Astrocyte (in vitro differentiated cells and primary cell): ENCODE measurements at regions not wholly inside any gene's neighbourhood (a gene's known extent, or its start where the extent isn't known, plus 50 kb on each side); places are given as distances from the start of the nearest gene placed in this dataset.

Experiments used
- DNase-seq: peaks from one replicate; pipeline ENCODE4 v3.0.0-alpha.2; 2010; ENCODE audit warnings: low read depth
- FAIRE-seq: peaks from 2 replicates; lab custom pipeline; 2011; peaks lifted over from hg19 to GRCh38; lab: Jason Lieb, UNC
- H2AFZ ChIP-seq: 2 replicates; pipeline ENCODE4 v1.6.0; 2012; ENCODE audit warnings: low read depth, low read length, inconsistent platforms
- H3K27ac ChIP-seq: 2 replicates; pipeline ENCODE4 v1.5.1; 2011; ENCODE audit warnings: low read depth, low read length, inconsistent platforms
- H3K27me3 ChIP-seq: 2 replicates; pipeline ENCODE4 v1.6.0; 2011; ENCODE audit warnings: low read length, inconsistent platforms; ENCODE audit not compliant: insufficient read depth
- H3K36me3 ChIP-seq: 2 replicates; pipeline ENCODE4 v1.5.1; 2011; ENCODE audit warnings: low read length, inconsistent platforms; ENCODE audit not compliant: insufficient read depth
- H3K4me1 ChIP-seq: 2 replicates; pipeline ENCODE4 v1.5.1; 2011; ENCODE audit warnings: low read length, inconsistent platforms; ENCODE audit not compliant: insufficient read depth
- H3K4me2 ChIP-seq: 2 replicates; pipeline ENCODE4 v1.6.0; 2012; ENCODE audit warnings: low read length, inconsistent platforms
- H3K4me3 ChIP-seq: 2 replicates; pipeline ENCODE4 v1.5.1; 2011; ENCODE audit warnings: low read depth, mild to moderate bottlenecking, low read length, inconsistent platforms; ENCODE audit not compliant: insufficient read depth
- H3K79me2 ChIP-seq: 2 replicates; pipeline ENCODE4 v1.6.0; 2012; ENCODE audit warnings: mild to moderate bottlenecking, low read length, inconsistent platforms; ENCODE audit not compliant: insufficient read depth
- H3K9ac ChIP-seq: 2 replicates; pipeline ENCODE4 v1.6.0; 2012; ENCODE audit warnings: mild to moderate bottlenecking, low read length, inconsistent platforms
- H3K9me3 ChIP-seq: 2 replicates; pipeline ENCODE4 v1.5.1; 2012; ENCODE audit warnings: low read depth, mild to moderate bottlenecking, low read length, inconsistent platforms; ENCODE audit not compliant: insufficient read depth
- H4K20me1 ChIP-seq: 2 replicates; pipeline ENCODE4 v1.6.0; 2012; ENCODE audit warnings: low read length, inconsistent platforms; ENCODE audit not compliant: insufficient read depth
- H3K27ac Mint-ChIP-seq: one replicate; pipeline ENCODE4 v1.8.0; 2021; ENCODE audit warnings: mild to moderate bottlenecking, mixed read lengths; ENCODE audit not compliant: unreplicated experiment
- H3K27me3 Mint-ChIP-seq: one replicate; pipeline ENCODE4 v1.8.0; 2021; ENCODE audit warnings: low read depth, mixed read lengths; ENCODE audit not compliant: unreplicated experiment
- H3K36me3 Mint-ChIP-seq: one replicate; pipeline ENCODE4 v1.8.0; 2021; ENCODE audit warnings: low read depth, mixed read lengths; ENCODE audit not compliant: unreplicated experiment
- H3K4me1 Mint-ChIP-seq: one replicate; pipeline ENCODE4 v1.8.0; 2021; ENCODE audit warnings: low read depth, mixed read lengths; ENCODE audit not compliant: unreplicated experiment
- H3K4me3 Mint-ChIP-seq: one replicate; pipeline ENCODE4 v1.8.0; 2021; ENCODE audit warnings: mild to moderate bottlenecking, moderate library complexity, mixed read lengths; ENCODE audit not compliant: unreplicated experiment
- H3K9me3 Mint-ChIP-seq: one replicate; pipeline ENCODE4 v1.8.0; 2021; ENCODE audit warnings: mild to moderate bottlenecking, mixed read lengths; ENCODE audit not compliant: unreplicated experiment
- EZH2 ChIP-seq: IDR thresholded peaks from 2 replicates; pipeline ENCODE4 v1.6.1; 2012; ENCODE audit warnings: mild to moderate bottlenecking, low read length, inconsistent platforms; ENCODE audit not compliant: insufficient read depth
- TF ChIP-seq, protein P1 (sequence below): IDR thresholded peaks from 2 replicates; pipeline ENCODE4 v1.5.1; 2011; ENCODE audit warnings: low read depth, mild to moderate bottlenecking, inconsistent platforms, low read length, moderate library complexity; ENCODE audit not compliant: insufficient read depth

DNA sequence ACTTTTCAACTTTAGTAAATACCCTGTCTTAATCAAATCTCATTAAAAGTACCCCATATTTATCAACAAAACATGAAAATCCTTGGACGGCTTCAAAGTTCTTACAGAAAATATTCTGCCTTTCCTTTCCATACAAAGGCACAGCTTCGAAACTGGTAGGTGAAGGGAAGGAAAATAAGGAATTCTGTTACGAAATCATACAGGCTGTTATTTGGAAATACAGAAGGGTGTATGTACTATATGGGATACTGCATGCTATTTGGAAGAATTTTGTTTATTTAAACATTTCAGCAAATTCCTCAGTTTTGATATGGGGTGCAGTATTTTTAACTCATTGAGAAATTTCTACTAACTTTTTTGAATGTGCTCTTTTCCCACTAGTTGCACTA, 138.4 kb upstream of the BTN3A2 start:
- H3K27me3 Mint-ChIP-seq = no peaks in the 10 kb centered on the region
- Histone ChIP-seq H3K79me2 (no peaks in the 10 kb centered on the region), H3K36me3 (no peaks in the 10 kb centered on the region), H3K9ac (no peak overlapping the region), H3K27ac (no peak overlapping the region), H3K4me1 (peaks cover 14% of the 10 kb centered on the region), H4K20me1 (no peaks in the 10 kb centered on the region), H3K4me3 (no peak overlapping the region), H2AFZ (no peak overlapping the region), H3K4me2 (peak overlapping the region; percentile 2), H3K27me3 (no peaks in the 10 kb centered on the region), H3K9me3 (no peaks in the 10 kb centered on the region)
- H3K36me3 Mint-ChIP-seq = no peaks in the 10 kb centered on the region
- DNase-seq = no peak
- H3K4me1 Mint-ChIP-seq = no peaks in the 10 kb centered on the region
- no peak overlapping the region for H3K4me3 Mint-ChIP-seq
- no peaks in the 10 kb centered on the region for H3K9me3 Mint-ChIP-seq
- TF ChIP-seq, protein P1, sequence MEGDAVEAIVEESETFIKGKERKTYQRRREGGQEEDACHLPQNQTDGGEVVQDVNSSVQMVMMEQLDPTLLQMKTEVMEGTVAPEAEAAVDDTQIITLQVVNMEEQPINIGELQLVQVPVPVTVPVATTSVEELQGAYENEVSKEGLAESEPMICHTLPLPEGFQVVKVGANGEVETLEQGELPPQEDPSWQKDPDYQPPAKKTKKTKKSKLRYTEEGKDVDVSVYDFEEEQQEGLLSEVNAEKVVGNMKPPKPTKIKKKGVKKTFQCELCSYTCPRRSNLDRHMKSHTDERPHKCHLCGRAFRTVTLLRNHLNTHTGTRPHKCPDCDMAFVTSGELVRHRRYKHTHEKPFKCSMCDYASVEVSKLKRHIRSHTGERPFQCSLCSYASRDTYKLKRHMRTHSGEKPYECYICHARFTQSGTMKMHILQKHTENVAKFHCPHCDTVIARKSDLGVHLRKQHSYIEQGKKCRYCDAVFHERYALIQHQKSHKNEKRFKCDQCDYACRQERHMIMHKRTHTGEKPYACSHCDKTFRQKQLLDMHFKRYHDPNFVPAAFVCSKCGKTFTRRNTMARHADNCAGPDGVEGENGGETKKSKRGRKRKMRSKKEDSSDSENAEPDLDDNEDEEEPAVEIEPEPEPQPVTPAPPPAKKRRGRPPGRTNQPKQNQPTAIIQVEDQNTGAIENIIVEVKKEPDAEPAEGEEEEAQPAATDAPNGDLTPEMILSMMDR = no peak
- no peak for TF ChIP-seq EZH2
- no peak overlapping the region for H3K27ac Mint-ChIP-seq
- FAIRE-seq = no peak

DNA sequence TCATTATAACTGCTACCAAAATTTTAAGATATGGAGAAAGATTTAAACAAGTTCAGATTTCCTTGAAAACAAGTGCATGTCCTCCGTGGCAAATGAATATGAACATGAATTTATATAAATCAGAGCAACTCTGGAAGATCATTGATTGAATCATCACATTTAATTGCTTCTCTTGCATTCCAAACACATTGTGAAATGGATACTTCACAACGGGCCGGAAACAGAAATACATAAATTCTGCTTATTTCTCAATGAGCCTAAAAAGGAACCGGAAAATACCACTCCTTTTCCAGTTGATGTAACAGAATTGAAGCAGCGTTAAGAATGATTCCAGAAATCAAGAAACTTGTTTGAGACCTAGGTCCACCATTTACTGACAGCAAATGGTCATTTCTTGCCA, 134.6 kb upstream of the BTN3A2 start:
- H3K36me3 ChIP-seq = no peaks in the 10 kb centered on the region
- no peak for TF ChIP-seq EZH2
- TF ChIP-seq, protein P1 = no peak
- H3K4me2 ChIP-seq = no peak overlapping the region
- H4K20me1 ChIP-seq = no peaks in the 10 kb centered on the region
- H3K4me3 Mint-ChIP-seq = no peak overlapping the region
- H3K36me3 Mint-ChIP-seq = no peaks in the 10 kb centered on the region
- H3K27ac ChIP-seq = no peak overlapping the region
- H3K4me1 ChIP-seq = peaks cover 11% of the 10 kb centered on the region
- no peak overlapping the region for H3K4me3 ChIP-seq
- H2AFZ ChIP-seq = no peak overlapping the region
- no peaks in the 10 kb centered on the region for H3K9me3 ChIP-seq
- no peak overlapping the region for H3K9ac ChIP-seq
- no peaks in the 10 kb centered on the region for H3K79me2 ChIP-seq
- no peaks in the 10 kb centered on the region for H3K4me1 Mint-ChIP-seq
- no peak overlapping the region for H3K27ac Mint-ChIP-seq
- H3K9me3 Mint-ChIP-seq = no peaks in the 10 kb centered on the region
- H3K27me3 Mint-ChIP-seq = peaks cover 4% of the 10 kb centered on the region
- no peaks in the 10 kb centered on the region for H3K27me3 ChIP-seq
- no peak for FAIRE-seq
- DNase-seq = no peak

DNA sequence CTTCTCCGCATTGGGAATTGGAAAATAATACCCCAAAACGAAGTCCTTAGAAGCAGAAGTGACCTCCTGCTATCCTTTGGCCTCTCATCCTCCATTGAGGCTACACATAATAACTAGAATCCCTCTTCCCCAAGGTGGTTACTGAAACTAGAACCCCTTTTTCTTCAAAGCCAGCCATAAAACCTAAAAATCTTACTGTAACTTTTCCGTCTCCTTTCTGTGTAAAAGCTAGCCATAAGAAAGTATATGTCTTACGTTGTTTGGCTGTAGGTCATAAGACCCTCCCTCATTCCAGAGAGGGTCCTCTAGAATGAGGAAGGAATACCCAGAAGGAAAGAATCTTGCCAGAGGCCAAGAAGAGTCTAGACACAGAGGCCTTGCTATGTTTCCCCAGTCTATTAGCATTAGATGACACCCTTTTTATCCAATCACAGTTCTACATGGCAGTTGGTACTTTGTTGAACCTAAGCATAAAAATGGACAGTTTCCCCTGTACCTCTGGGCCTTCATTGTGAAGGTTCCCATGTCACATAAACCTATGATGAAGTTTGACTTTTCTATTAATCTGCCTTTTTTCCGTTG, 133.9 kb upstream of the BTN3A2 start:
- Histone ChIP-seq H3K27me3 (no peaks in the 10 kb centered on the region), H3K9me3 (no peaks in the 10 kb centered on the region), H3K4me1 (peaks cover 4% of the 10 kb centered on the region), H3K9ac (no peak overlapping the region), H3K79me2 (no peaks in the 10 kb centered on the region), H3K36me3 (no peaks in the 10 kb centered on the region), H3K27ac (no peak overlapping the region), H3K4me3 (no peak overlapping the region), H3K4me2 (no peak overlapping the region), H2AFZ (no peak overlapping the region), H4K20me1 (no peaks in the 10 kb centered on the region)
- no peak overlapping the region for H3K4me3 Mint-ChIP-seq
- no peaks in the 10 kb centered on the region for H3K4me1 Mint-ChIP-seq
- no peaks in the 10 kb centered on the region for H3K9me3 Mint-ChIP-seq
- FAIRE-seq = no peak
- no peaks in the 10 kb centered on the region for H3K36me3 Mint-ChIP-seq
- H3K27ac Mint-ChIP-seq = no peak overlapping the region
- TF ChIP-seq, protein P1 = no peak
- no peak for TF ChIP-seq EZH2
- DNase-seq = no peak
- peaks cover 4% of the 10 kb centered on the region for H3K27me3 Mint-ChIP-seq
